Hepatocyte (in vitro differentiated cells): ENCODE measurements at regions not wholly inside any gene's neighbourhood (a gene's known extent, or its start where the extent isn't known, plus 50 kb on each side); places are given as distances from the start of the nearest gene placed in this dataset.

ENCODE experiments used
- DNase-seq: peaks from one replicate; pipeline ENCODE4 v3.0.0-alpha.2; 2016; ENCODE audit warnings: low spot score
- H2AFZ ChIP-seq: fragments of 200-600 bp; sonication (generic); 2 replicates; pipeline ENCODE4 v1.6.0; 2016; ENCODE audit warnings: antibody characterized with exemption, mild to moderate bottlenecking
- H3K27ac ChIP-seq: fragments of 200-600 bp; sonication (generic); 2 replicates; pipeline ENCODE4 v1.5.1; 2016; ENCODE audit warnings: mild to moderate bottlenecking
- H3K27me3 ChIP-seq: fragments of 200-600 bp; sonication (generic); 2 replicates; pipeline ENCODE4 v1.6.1; 2016
- H3K36me3 ChIP-seq: fragments of 200-600 bp; sonication (generic); replicated peaks from 2 replicates; pipeline ENCODE4 v1.5.1; 2016; ENCODE audit warnings: low read depth; ENCODE audit not compliant: insufficient read depth
- H3K4me1 ChIP-seq: fragments of 200-600 bp; sonication (generic); 2 replicates; pipeline ENCODE4 v1.5.1; 2016; ENCODE audit warnings: mild to moderate bottlenecking, moderate library complexity; ENCODE audit not compliant: insufficient read depth
- H3K4me2 ChIP-seq: fragments of 200-600 bp; sonication (generic); 2 replicates; pipeline ENCODE4 v1.6.0; 2016
- H3K4me3 ChIP-seq: fragments of 200-600 bp; sonication (generic); 2 replicates; pipeline ENCODE4 v1.5.1; 2016; ENCODE audit warnings: mild to moderate bottlenecking
- H3K79me2 ChIP-seq: fragments of 200-600 bp; sonication (generic); 2 replicates; pipeline ENCODE4 v1.6.0; 2017; ENCODE audit warnings: mild to moderate bottlenecking
- H3K9me2 ChIP-seq: fragments of 200-600 bp; sonication (generic); replicated peaks from 2 replicates; pipeline ENCODE4 v1.6.0; 2017; ENCODE audit warnings: mild to moderate bottlenecking; ENCODE audit not compliant: insufficient read depth
- H3K9me3 ChIP-seq: fragments of 200-600 bp; sonication (generic); 2 replicates; pipeline ENCODE4 v1.5.1; 2016; ENCODE audit warnings: low read depth, mild to moderate bottlenecking
- H4K20me1 ChIP-seq: fragments of 200-600 bp; sonication (generic); 2 replicates; pipeline ENCODE4 v1.6.0; 2016; ENCODE audit warnings: mild to moderate bottlenecking; ENCODE audit not compliant: insufficient read depth, poor library complexity, severe bottlenecking
- CTCF ChIP-seq: fragments of 200-600 bp; sonication (generic); IDR thresholded peaks from 2 replicates; pipeline ENCODE4 v1.5.1; 2016; ENCODE audit warnings: antibody characterized with exemption, mild to moderate bottlenecking; ENCODE audit not compliant: poor library complexity
- EZH2 ChIP-seq: fragments of 200-600 bp; sonication (generic); IDR thresholded peaks from 2 replicates; pipeline ENCODE4 v1.6.1; 2016; ENCODE audit warnings: antibody characterized with exemption, mild to moderate bottlenecking, borderline replicate concordance
- EZH2phosphoT487 ChIP-seq: fragments of 200-600 bp; sonication (generic); IDR thresholded peaks from one replicate; pipeline ENCODE4 v1.6.1; 2018; ENCODE audit warnings: antibody characterized with exemption, mild to moderate bottlenecking, low read depth, moderate library complexity; ENCODE audit not compliant: unreplicated experiment, severe bottlenecking
- WGBS: methylation state at CpG from one replicate; pipeline ENCODE4 v1.1.6; 2016; ENCODE audit warnings: low lambda C conversion rate; ENCODE audit errors: missing lambda C conversion rate; 5-methylcytosine and 5-hydroxymethylcytosine counted together

DNA sequence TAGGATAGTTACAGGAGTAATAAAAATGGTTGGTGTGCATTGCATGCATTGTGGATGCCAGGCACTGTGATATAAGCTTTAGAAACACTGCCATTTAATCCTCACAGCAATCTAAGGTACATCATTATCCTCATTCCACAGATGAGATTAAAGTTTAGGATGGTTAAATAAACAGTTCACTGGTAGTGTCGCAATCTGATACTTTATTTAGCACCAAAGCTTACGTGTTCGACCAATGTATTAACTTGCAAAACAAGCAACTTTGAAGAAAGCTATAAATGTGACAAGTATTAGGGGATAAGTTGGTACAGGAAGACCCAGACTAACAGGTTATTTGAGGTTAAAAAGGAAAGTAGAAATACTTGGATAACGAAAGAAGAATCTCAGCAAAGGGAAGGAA, 150.5 kb upstream of the ZNF385D start:
- H3K27ac ChIP-seq, result no peak overlapping the region
- no peak overlapping the region for H3K4me3 ChIP-seq
- WGBS, result 61% methylated on average over 4 of the region's 4 CpGs
- H3K4me2 ChIP-seq, result peak overlapping the region; percentile 41
- H3K4me1 ChIP-seq, result no peaks in the 10 kb centered on the region
- H3K9me3 ChIP-seq, result no peaks in the 10 kb centered on the region
- DNase-seq, result no peak
- TF ChIP-seq EZH2, result no peak
- no peak for TF ChIP-seq CTCF
- TF ChIP-seq EZH2phosphoT487, result no peak
- H4K20me1 ChIP-seq, result no peaks in the 10 kb centered on the region
- no peaks in the 10 kb centered on the region for H3K9me2 ChIP-seq
- H2AFZ ChIP-seq, result no peak overlapping the region
- no peaks in the 10 kb centered on the region for H3K79me2 ChIP-seq
- no peaks in the 10 kb centered on the region for H3K36me3 ChIP-seq
- H3K27me3 ChIP-seq, result no peaks in the 10 kb centered on the region

GRCh38 chr3:21902956-21903355, 151.9 kb upstream of the ZNF385D start:
- Histone ChIP-seq H3K4me3 (no peak overlapping the region), H3K9me2 (no peaks in the 10 kb centered on the region), H2AFZ (no peak overlapping the region), H4K20me1 (no peaks in the 10 kb centered on the region), H3K4me1 (no peaks in the 10 kb centered on the region), H3K27ac (no peak overlapping the region), H3K27me3 (no peaks in the 10 kb centered on the region), H3K4me2 (no peak overlapping the region), H3K36me3 (no peaks in the 10 kb centered on the region), H3K79me2 (no peaks in the 10 kb centered on the region), H3K9me3 (no peaks in the 10 kb centered on the region)
- DNase-seq, result no peak
- WGBS, result 93% methylated on average over 4 of the region's 4 CpGs
- TF ChIP-seq EZH2phosphoT487 (no peak), EZH2 (no peak), CTCF (no peak)

GRCh38 chr3:21909096-21909495, 158.1 kb upstream of the ZNF385D start:
- TF ChIP-seq CTCF (no peak), EZH2phosphoT487 (no peak)
- no peaks in the 10 kb centered on the region for H3K79me2 ChIP-seq
- H4K20me1 ChIP-seq, result no peaks in the 10 kb centered on the region
- 64% methylated on average over 3 of the region's 3 CpGs for WGBS
- H2AFZ ChIP-seq, result no peak overlapping the region
- H3K27me3 ChIP-seq, result no peaks in the 10 kb centered on the region
- H3K36me3 ChIP-seq, result no peaks in the 10 kb centered on the region
- H3K27ac ChIP-seq, result no peak overlapping the region
- DNase-seq, result no peak
- no peak overlapping the region for H3K4me3 ChIP-seq
- H3K9me3 ChIP-seq, result no peaks in the 10 kb centered on the region
- H3K9me2 ChIP-seq, result no peaks in the 10 kb centered on the region
- H3K4me2 ChIP-seq, result no peak overlapping the region
- no peaks in the 10 kb centered on the region for H3K4me1 ChIP-seq

- Histone ChIP-seq H3K36me3 (no peaks in the 10 kb centered on the region), H3K4me2 (no peak overlapping the region), H4K20me1 (no peaks in the 10 kb centered on the region), H2AFZ (no peak overlapping the region), H3K27ac (no peak overlapping the region), H3K9me3 (no peaks in the 10 kb centered on the region), H3K9me2 (no peaks in the 10 kb centered on the region), H3K4me1 (no peaks in the 10 kb centered on the region), H3K27me3 (no peaks in the 10 kb centered on the region), H3K79me2 (no peaks in the 10 kb centered on the region), H3K4me3 (no peak overlapping the region)
- no peak for DNase-seq
- TF ChIP-seq CTCF (no peak), EZH2phosphoT487 (no peak), EZH2 (no peak)
- 30% methylated on average over 1 of the region's 1 CpG for WGBS
Observed at GRCh38 chr3:21912711-21913110, 161.7 kb upstream of the ZNF385D start.
